Sigmoid colon (tissue), 4 donors: ENCODE measurements at regions not wholly inside any gene's neighbourhood (a gene's known extent, or its start where the extent isn't known, plus 50 kb on each side); places are given as distances from the start of the nearest gene placed in this dataset.

Source experiments
- CTCF ChIP-seq, 4 experiments: fragments of 450-650 bp in 3 of 4; fragments of 200-600 bp in 1 of 4; IDR thresholded peaks; one replicate each; pipeline ENCODE4 v1.5.1; 2016 to 2019; ENCODE audit warnings: antibody characterized with exemption in 4 of 4, mild to moderate bottlenecking in 3 of 4, moderate library complexity in 2 of 4
- EP300 ChIP-seq, 4 donors: sonication (generic); formaldehyde crosslinking; IDR thresholded peaks; one replicate each; pipeline ENCODE4 v1.6.1; 2017; ENCODE audit warnings: antibody characterized with exemption in 4 of 4

DNA sequence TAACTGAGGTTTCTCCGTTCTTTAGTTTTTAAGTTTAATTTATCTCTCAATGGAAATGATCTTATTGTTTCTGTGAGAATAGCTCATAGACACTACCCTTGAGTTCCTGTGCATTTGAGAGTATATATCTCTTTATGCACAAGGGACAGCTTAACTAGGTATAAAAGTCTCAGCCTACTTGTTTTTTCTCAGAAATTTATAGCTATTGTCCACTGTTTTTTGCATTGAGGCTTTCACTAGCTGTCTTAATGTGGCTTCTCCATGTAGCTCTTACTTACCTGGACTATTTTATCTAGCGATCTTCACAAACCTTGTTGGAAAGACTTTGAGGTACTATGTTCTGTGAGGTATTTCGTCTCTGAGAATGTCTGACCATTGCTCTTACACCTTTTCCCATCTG, 153.9 kb upstream of the RTL1 start:
- TF ChIP-seq CTCF (IDR thresholded peaks at IDR 0.05): no peak
- TF ChIP-seq EP300 (IDR thresholded peaks at IDR 0.05): no peak
